ENCODE measurements at regions not wholly inside any gene's neighbourhood (a gene's known extent, or its start where the extent isn't known, plus 50 kb on each side); places are given as distances from the start of the nearest gene placed in this dataset.

DNA sequence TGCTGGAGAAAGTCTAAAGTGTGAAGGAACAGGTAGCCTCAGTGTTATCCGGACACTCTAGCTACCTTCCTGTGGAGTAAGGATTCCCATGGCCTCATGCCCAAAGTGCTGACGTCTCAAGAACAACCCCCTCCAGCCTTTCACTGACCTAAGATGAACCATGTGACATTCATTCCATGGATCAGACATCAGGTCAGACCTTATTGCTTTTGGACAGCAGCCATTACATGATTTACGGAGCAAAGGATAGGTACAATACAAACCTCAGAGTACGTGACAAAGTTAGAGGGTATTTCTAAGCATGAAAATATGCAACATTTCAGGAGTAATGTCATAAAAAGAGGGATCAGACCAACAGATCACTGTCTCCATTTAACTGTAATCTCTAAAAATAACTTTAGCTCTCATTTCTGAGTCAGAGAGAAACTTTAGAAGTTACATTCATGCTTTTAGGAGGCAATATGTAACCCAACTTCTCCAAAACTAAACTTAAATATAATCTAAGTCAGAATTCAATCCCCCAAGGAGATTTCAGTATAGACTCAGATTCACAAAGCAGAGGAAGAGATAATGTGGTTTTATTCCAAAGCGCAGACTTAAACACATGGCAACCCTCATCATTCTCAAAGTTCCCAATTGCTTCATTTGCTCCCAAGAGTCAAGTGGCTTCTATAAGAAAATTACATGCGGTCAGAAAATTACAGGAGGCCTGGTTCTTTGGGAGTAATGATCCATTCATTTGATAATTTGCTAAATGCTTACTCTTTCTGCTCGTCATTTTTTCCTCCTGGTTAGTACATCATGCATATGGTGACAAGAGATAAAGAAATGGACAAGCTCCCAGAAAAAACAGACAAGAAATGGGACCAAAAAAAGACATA lies 280.4 kb downstream of the SETD4 start:
- DNase-seq (peak in 4 of 6 donors; percentile 15 to 41 (median 26)), FAIRE-seq (no peak)

GRCh38 chr21:35779167-35779566 lies 281.2 kb downstream of the SETD4 start:
- Histone ChIP-seq H3K36me3 (no peaks in the 10 kb centered on the region), H3K27me3 (no peaks in the 10 kb centered on the region), H3K4me1 (peaks cover 0 to 14% (median 9%) of the 10 kb centered on the region in 3 donors), H3K9me3 (no peaks in the 10 kb centered on the region), H3K4me3 (no peak overlapping the region), H3K27ac (no peak overlapping the region)
- ATAC-seq (peak; percentile 50 to 78 (median 62)), DNase-seq (no peak), FAIRE-seq (no peak)
- no peak for TF ChIP-seq CTCF (IDR thresholded peaks at IDR 0.05)
- 53 to 59% methylated on average over 4 of the region's 4 CpGs for WGBS, 2 donors
- intact Hi-C loops (cut with DNase I) = no loop called here

More for the DNA sequence above, 280.4 kb downstream of the SETD4 start:
- TF ChIP-seq CTCF (IDR thresholded peaks at IDR 0.05) = no peak
- Histone ChIP-seq H3K27ac (no peak overlapping the region), H3K4me1 (peaks cover 0 to 14% (median 9%) of the 10 kb centered on the region in 3 donors), H3K27me3 (no peaks in the 10 kb centered on the region), H3K9me3 (no peaks in the 10 kb centered on the region), H3K4me3 (no peak overlapping the region), H3K36me3 (no peaks in the 10 kb centered on the region)
- 40 to 43% methylated on average over 7 of the region's 7 CpGs for WGBS, 2 donors
- peak; percentile 73 to 88 (median 78) for ATAC-seq
- intact Hi-C loops (cut with DNase I) = no loop called here

- no peaks in the 10 kb centered on the region for H3K9me3 ChIP-seq
- no peak overlapping the region for H3K27ac ChIP-seq
- H3K27me3 ChIP-seq = no peaks in the 10 kb centered on the region
- FAIRE-seq (no peak), ATAC-seq (no peak), DNase-seq (no peak)
- TF ChIP-seq CTCF (IDR thresholded peaks at IDR 0.05) = no peak
- no peaks in the 10 kb centered on the region for H3K36me3 ChIP-seq
- H3K4me3 ChIP-seq = no peak overlapping the region
- intact Hi-C loops (cut with DNase I) = no loop called here
- peaks cover 0 to 14% (median 9%) of the 10 kb centered on the region in 3 donors for H3K4me1 ChIP-seq
- WGBS, 2 donors = 95 to 100% methylated on average over 2 of the region's 2 CpGs
Measured at GRCh38 chr21:35777081-35777480, 283.2 kb downstream of the SETD4 start.

- H3K27ac ChIP-seq = no peak overlapping the region
- 66 to 69% methylated on average over 7 of the region's 7 CpGs for WGBS, 2 donors
- no peak for TF ChIP-seq CTCF (IDR thresholded peaks at IDR 0.05)
Measured at GRCh38 chr21:35775778-35776544, 284.4 kb downstream of the SETD4 start.

More at GRCh38 chr21:35775778-35776544, 284.4 kb downstream of the SETD4 start:
- DNase-seq (no peak), ATAC-seq (no peak), FAIRE-seq (no peak)
- Histone ChIP-seq H3K27me3 (no peaks in the 10 kb centered on the region), H3K9me3 (no peaks in the 10 kb centered on the region), H3K36me3 (no peaks in the 10 kb centered on the region), H3K4me1 (peaks cover 0 to 14% (median 8%) of the 10 kb centered on the region in 3 donors), H3K4me3 (no peak overlapping the region)
- intact Hi-C loops (cut with DNase I) = no loop called here

All from pancreas (tissue), 10 donors.